Posterior cingulate gyrus (tissue), 11 donors: ENCODE measurements at regions not wholly inside any gene's neighbourhood (a gene's known extent, or its start where the extent isn't known, plus 50 kb on each side); places are given as distances from the start of the nearest gene placed in this dataset.

Source experiments
- DNase-seq, 10 donors: peaks; one replicate each; pipeline versions ENCODE4 v3.0.0 to v3.0.0-alpha.2; 2020 to 2021; ENCODE audit warnings: mixed read lengths in 3 of 10
- intact Hi-C: fragments of 100-400 bp; cut with DNase I; formaldehyde crosslinking; loops from one replicate; pipeline ENCODE4 v1.15.1; 2023

DNA sequence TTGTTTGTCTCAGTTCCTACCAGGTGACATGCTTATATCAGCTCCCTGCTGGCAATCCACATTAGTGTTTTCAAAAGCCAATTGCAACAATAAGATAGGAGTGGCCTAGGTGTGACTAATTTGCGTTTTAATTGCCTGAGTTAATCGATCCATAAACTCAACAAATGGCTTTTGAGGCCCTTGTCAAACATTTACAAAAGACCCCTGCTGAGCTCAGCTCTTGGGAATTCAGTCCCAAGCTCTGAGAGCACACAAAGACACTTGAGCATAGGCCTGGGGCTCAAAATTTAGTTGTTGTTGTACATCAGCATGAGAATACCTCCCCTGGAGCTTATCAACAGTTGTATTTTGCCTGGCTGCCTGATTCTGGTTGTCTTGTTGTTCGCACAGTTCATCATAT lies 1134.4 kb upstream of the TSPY4 start:
- intact Hi-C loops = no loop called here
- DNase-seq = no peak

GRCh38 chrY:8241144-8241543 lies 1096.1 kb upstream of the TSPY4 start:
- intact Hi-C loops = no loop called here
- DNase-seq = no peak

DNA sequence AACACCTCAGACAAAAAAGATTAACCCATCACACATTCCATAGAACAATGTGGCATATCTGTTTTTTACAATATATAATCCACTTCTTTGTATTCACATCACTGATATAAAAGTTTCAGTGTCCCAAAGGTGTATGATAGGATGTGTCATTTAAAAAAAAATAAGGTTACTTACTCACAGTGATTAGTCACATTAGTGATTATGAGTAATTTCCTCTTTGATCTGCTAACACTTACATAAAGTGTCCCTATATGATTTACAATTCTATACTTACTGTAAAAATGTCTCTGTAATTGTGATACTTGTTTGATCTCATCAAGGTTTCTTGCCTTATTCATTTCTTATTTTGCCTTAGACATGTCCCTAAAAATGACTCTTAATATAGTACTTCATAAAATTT lies 1063.5 kb upstream of the TSPY4 start:
- intact Hi-C loops = no loop called here
- DNase-seq = no peak

DNA sequence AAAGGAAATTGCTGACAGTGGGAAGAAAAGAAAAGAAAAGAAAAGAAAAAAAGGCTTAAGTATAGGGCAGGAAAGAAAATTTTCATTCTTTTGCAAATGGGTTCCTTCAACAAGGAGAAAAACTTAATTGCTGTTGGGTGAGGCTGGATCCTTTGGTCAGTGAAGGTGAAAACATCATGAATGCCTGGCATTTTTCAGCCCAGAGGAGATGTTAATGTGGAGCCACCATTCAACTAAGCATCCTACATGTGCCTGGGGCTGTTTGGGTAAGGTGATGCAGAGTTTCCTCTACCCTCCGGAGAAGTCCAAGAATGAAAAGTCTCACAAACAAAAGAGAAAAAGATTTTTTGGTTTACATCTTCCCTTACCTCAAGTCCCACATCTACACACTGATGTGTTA lies 1032.2 kb upstream of the TSPY4 start:
- intact Hi-C loops = no loop called here
- no peak for DNase-seq

DNA sequence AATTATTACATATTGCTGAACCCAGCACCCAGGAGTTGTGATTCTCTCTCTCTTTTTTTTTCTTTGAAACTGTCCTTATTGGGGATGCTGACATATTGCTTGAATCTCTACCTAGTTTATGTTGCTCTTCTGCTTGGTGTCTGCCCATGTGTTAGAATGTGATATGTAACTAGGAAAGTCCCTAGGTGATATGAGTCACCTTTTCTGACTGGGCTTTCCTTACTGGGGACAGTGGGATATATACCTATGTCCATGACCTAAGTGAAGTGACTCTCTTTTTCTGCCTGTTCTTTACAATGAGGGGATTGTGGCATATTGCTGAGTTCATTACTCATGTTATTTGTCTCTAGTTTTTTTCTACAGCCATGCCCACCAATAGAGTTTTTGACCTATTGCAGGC lies 1013.2 kb upstream of the TSPY4 start:
- intact Hi-C loops = no loop called here
- DNase-seq = no peak

DNA sequence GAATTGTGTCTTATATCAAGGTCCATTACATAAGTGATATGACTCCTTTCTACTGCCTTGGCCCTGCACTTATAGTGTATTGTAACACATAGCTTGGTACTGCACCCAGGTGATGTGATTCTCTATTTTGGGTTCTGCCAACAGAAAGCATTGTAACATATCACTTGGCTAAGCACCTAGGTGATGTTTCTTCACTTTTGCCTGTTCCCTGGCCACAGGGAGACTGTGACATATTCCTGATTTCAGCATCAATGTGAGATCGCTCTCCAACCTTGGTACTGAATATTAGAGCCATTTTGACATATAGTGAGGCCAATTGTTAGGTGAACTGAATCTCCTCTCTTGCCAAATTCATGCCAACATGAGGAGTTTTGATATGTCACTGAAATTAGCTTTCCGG lies 1010.3 kb upstream of the TSPY4 start:
- DNase-seq = no peak
- intact Hi-C loops = no loop called here

DNA sequence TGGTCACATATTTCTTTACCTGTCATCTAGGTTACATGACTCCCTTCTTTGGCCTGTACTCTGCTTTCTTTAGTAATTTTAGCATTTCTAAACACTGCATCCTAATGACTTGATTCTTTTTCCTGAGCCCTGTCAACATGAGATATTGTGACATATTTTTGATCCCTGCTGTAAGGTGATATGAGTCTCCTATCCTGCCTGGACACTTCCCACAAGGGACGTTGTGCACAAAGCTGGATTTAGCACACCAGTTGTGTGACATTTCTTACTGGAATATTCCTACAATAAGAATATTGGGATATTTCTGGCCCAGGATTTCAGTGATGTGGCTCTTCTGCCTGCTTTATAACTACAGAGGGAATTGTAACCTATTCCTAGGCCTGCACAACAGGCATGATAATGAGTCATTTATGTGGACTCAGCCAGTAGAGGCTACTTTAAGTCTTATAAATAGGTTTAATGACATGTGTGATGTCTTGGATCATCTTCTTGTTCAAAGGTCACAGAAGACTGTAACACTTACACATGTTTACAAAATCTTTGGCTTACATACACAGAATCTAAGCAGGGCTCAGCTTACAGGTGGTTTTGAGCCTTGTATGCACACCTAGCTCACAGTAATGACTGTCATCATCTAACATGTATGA lies 1009.4 kb upstream of the TSPY4 start:
- DNase-seq = no peak
- intact Hi-C loops = no loop called here

DNA sequence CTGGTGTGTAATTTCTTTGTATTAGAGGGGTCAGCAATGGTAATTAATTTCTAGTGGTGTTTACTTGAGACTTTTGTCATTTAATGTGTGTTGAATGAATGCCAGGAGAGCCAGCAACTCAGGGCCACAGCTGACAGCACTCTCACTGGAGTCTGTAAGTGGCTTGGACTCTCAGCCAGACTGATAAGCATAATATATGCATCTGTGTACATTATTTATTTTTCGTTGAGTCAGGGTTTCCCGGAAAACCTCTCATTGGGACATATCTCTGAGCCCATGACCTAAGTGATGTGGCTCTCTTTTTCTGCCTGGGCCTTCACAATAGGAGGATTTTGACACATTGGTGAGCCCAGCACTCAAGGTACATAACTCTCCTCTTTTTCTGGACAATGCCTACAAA lies 1007.8 kb upstream of the TSPY4 start:
- intact Hi-C loops = no loop called here
- DNase-seq = no peak

GRCh38 chrY:8329929-8330328 lies 1007.3 kb upstream of the TSPY4 start:
- intact Hi-C loops = no loop called here
- no peak for DNase-seq

- intact Hi-C loops = no loop called here
- DNase-seq = no peak
Measured at GRCh38 chrY:8333328-8333727, 1003.9 kb upstream of the TSPY4 start.

DNA sequence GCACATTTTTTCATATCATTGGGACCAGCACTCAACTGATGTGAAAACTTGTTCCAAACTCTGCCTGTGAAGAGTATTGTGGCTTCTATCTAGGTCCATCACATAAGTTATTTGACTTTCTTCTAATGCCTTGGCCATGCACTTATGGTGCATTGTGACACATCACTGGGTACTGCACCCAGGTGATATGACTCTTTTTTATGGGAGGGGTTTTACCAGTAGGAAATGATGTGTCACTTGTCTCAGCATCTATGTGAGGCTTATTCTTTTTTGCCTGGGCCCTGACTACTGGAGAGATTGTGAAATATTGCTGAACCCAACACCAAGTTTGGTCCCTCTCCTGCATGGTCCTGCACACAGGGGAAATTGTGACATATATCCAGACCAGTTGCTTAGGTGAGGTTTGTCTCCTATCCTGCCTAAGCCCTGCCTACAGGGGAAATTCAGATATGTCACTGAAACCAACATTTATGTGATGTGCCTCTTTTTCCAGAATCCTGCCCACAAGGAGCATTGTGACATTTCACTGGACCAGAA lies 1001.9 kb upstream of the TSPY4 start:
- DNase-seq = no peak
- intact Hi-C loops = no loop called here

- intact Hi-C loops = no loop called here
- DNase-seq = no peak
Measured at GRCh38 chrY:8336112-8336774, 1001.0 kb upstream of the TSPY4 start.

DNA sequence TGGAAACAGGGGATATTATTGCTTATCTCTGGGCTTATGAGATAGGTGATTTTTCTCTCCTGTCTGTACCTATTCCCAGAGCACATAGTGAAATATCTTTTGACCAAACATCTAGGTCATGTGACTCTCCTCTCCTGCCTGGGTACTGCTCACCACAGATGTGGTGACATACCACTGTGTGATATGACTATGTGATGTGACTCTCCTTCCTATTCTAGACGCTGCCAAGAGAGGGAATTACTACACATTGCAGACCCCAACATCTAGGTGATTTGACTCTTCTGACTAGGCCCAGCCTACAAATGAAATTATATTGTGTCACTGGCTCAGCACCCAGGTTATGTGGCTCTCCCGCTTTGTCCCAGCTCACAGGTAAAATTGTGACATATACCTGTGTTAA lies 996.3 kb upstream of the TSPY4 start:
- DNase-seq = no peak
- intact Hi-C loops = no loop called here

DNA sequence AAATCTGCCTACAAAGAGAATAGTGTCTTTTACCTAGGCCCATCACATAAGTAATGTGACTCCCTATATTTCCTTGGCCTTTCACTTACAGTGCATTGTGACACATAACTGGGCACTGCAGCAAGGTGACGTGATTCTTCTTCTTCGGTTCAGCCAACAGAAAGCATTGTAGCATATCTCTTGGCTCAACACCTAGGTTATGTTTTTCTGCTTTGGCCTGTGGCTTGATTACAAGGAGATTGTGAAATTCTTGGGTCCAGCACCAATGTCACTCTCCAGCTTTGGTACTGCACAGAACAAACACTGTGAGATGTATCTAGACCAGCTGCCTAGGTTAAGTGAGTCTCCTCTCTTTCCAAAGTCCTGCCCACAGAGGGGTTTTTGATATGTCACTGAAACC lies 995.1 kb upstream of the TSPY4 start:
- DNase-seq = no peak
- intact Hi-C loops = no loop called here

DNA sequence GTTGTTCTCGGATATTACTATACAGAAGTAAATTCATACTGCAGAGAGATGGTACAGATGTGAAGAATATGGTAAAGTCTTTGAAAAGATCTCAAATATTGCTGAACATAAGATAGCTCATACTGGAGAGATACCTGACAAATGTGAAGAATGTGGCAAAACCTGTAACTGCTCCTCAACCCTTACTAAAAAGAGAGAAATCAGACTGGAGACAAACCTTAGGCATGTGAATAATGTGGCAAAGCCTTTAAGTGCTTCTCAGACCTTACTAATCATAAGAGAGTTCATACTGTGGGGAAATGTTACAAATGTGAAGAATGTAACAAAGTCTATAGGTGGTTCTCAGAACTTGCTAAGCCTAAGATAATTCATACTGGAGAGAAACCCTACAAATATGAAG lies 986.0 kb upstream of the TSPY4 start:
- no peak for DNase-seq
- intact Hi-C loops = no loop called here

DNA sequence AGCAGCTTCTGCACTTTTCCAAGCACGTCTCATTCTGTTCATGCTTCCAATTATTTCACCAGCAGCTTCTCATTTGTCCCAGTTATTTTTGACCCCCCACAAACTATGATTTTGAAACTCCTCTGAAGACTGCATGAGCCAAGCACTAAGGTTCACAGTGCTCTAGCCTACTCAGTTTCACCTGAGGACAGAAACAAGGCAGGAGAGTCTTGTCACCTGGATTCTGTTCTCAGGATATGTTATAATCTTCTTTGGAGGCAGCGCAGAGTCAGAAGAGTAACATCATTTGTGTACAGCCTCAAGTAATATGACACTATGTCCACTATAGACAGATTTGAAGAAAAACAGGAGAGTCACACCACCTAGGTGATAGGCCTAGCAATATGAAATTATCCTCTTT lies 985.1 kb upstream of the TSPY4 start:
- intact Hi-C loops = no loop called here
- DNase-seq = no peak

DNA sequence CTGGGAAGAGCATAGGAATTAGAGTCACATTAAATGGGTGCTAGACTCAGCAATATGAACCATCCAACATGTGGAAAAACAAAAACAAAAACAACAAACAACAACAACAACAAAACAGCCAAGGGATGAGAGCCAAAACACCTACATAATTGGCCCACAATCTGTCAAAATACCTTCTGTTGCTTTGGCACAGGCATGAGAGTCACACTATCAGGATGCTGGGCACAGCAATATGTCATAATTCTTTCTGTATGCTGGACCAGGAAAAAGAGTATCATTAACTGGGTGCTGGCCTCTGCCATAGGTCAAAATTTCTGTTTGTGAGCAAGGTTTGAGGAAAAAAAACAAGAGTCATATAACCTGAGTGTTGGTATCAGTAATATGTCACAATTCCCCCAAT lies 979.1 kb upstream of the TSPY4 start:
- intact Hi-C loops = no loop called here

GRCh38 chrY:8361715-8362114 lies 975.5 kb upstream of the TSPY4 start:
- intact Hi-C loops = no loop called here
- no peak for DNase-seq

More for the DNA sequence above, 979.1 kb upstream of the TSPY4 start:
- no peak for DNase-seq

DNA sequence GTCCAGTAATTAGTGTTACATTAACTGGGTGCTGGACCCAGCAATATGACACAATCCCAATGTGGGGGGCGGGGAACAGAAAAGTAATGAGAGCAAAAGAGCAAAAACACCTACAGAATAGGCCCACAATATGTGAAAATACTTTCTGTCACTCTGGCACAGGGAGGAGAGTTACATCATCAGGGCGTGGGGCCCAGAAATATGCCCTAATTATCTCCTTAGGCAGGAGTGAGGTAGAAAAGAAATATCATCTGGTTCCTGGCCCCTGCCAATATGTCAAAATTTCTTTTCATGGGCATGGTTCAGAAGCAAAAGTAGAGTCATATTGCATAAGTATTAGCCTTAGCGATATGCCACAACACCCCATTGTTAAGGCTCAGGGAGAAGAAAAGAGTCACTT lies 959.8 kb upstream of the TSPY4 start:
- no peak for DNase-seq
- intact Hi-C loops = no loop called here

DNA sequence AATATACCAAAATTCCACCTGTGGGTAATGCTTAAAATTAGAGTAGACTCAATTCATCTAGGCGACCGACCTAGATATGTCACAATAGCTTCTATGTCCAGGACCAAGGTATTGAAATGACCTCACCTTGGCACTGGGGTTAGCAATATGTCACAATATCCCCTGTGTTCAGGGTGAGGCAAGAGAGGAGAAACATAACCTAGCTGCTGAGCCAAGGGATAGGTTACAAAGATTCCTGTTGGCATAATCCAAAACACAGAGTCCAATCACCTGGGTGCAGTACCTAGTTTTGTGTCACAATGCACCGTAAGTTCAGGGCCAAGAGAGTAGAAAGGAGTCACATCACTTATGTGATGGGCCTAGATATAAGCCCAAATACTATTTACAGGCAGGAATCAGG lies 957.5 kb upstream of the TSPY4 start:
- DNase-seq = no peak
- intact Hi-C loops = no loop called here

DNA sequence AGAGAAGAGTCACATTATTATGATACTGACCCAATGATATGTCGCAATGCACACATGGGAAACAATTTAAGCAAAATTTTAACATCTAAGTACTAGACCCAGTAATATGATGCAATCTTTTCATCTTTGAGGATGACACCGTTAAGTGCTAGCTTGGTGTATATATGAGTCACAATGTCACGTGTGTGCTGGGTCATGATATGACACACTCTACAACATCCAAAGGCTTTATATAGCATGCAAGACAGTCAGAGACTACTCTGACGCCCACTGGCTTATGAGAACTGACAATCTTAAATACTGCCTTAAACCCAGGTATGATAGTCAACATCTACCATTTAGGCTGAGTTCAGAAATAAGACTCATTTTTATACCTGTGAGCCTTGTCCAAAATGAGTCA lies 955.8 kb upstream of the TSPY4 start:
- intact Hi-C loops = no loop called here
- DNase-seq = no peak

DNA sequence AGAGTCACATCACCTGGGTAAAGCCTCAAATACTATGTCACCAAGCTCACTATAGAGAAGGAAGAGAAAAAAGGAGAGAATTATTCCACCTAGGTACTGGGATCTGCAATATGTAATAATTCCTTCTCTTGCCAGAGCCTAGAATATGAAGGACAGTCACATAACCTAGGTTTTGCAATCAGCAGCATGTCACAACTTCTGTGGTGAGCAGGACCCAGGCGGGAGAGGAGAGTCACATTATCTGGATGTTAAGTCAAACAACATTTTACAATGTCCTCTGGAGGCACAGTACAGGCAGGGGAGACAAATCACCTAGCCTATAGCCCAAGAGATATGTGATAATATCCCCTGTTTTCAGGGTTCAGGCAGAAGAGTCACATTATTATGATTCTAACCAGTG lies 951.2 kb upstream of the TSPY4 start:
- DNase-seq = no peak
- intact Hi-C loops = no loop called here

DNA sequence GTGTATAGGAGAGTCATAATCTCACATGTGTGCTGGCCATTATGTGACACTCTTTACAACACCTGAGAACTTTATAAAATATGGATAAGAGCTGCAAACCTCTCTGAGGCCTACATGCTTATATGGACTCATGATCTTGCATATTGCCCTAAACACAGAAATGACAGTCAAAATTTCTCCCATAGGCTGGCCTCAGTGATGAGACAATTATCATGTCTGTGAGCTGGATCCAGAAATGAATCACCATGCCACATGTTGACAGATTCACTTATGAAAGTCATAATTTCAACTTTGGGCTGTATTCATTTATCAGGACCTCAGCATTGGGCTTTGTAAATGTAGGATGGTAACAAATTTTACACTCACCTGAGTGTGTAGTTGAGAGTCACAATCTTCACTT lies 948.8 kb upstream of the TSPY4 start:
- DNase-seq = no peak
- intact Hi-C loops = no loop called here
